NT2/D1 (cell line): ENCODE measurements at regions not wholly inside any gene's neighbourhood (a gene's known extent, or its start where the extent isn't known, plus 50 kb on each side); places are given as distances from the start of the nearest gene placed in this dataset.

Experiments used
- YY1 ChIP-seq: IDR thresholded peaks from 2 replicates; pipeline ENCODE4 v1.6.1; 2011; ENCODE audit not compliant: insufficient read length, insufficient read depth
- ZNF274 ChIP-seq: IDR thresholded peaks from 2 replicates; pipeline ENCODE4 v1.6.1; 2011; ENCODE audit warnings: mild to moderate bottlenecking, low read depth, low read length

DNA sequence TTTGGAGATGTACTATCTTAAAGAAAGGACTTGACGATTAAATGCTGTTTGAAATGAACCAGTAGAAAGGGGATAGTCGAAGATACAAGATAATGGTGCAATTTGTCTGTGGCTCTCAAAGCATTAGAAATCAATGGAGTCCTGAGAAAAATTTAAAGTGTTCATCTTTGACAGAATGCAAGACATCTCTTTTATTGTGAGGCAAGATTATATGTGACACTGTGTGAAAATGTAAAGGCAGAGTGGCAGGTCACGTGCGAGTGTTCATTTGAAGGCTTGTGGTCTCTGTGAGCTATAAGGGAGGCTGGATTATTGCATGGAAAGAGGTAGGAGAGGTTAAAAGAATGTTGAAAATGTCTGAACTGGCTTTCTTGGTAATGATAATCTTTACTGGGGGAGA lies 709.2 kb downstream of the DSC3 start:
- TF ChIP-seq YY1 (no peak), ZNF274 (no peak)
